Peyer's patch (tissue), 4 donors: ENCODE measurements at regions not wholly inside any gene's neighbourhood (a gene's known extent, or its start where the extent isn't known, plus 50 kb on each side); places are given as distances from the start of the nearest gene placed in this dataset.

Experiments used
- DNase-seq, 3 donors: peaks; one replicate each; pipeline ENCODE4 v3.0.0-alpha.2; 2017 to 2019
- H3K27ac ChIP-seq, 4 donors: fragments of 200-600 bp; sonication (generic); one replicate each; pipeline ENCODE4 v1.5.1; 2016 to 2019
- H3K27me3 ChIP-seq, 2 donors: fragments of 200-600 bp; sonication (generic); one replicate each; pipeline ENCODE4 v1.5.1; 2019
- H3K36me3 ChIP-seq, 3 donors: fragments of 200-600 bp; sonication (generic); one replicate each; pipeline ENCODE4 v1.5.1; 2016 to 2019
- H3K4me1 ChIP-seq, 4 donors: fragments of 200-600 bp; sonication (generic); one replicate each; pipeline ENCODE4 v1.5.1; 2016 to 2019
- H3K4me3 ChIP-seq, 4 donors: fragments of 200-600 bp; sonication (generic); 1 replicate in 3 of 4; 2 replicates in 1 of 4; pipeline ENCODE4 v1.5.1; 2016 to 2019; ENCODE audit warnings: mild to moderate bottlenecking in 1 of 4
- H3K9me3 ChIP-seq, 4 donors: fragments of 200-600 bp; sonication (generic); one replicate each; pipeline ENCODE4 v1.5.1; 2016 to 2019; ENCODE audit warnings: mild to moderate bottlenecking in 1 of 4
- POLR2A ChIP-seq, 2 donors: fragments of 450-650 bp; IDR thresholded peaks; one replicate each; pipeline ENCODE4 v1.5.1; 2017; ENCODE audit warnings: antibody characterized with exemption in 2 of 2, mild to moderate bottlenecking in 2 of 2, moderate library complexity in 2 of 2
- TF ChIP-seq, protein P1 (sequence below), 6 experiments: fragments of 450-650 bp in 4 of 6; fragments of 200-600 bp in 2 of 6; sonication (generic) in 1 of 6; IDR thresholded peaks; one replicate each; pipeline ENCODE4 v1.5.1; 2017 to 2019; ENCODE audit warnings: antibody characterized with exemption in 6 of 6, mild to moderate bottlenecking in 3 of 6, moderate library complexity in 1 of 6

DNA sequence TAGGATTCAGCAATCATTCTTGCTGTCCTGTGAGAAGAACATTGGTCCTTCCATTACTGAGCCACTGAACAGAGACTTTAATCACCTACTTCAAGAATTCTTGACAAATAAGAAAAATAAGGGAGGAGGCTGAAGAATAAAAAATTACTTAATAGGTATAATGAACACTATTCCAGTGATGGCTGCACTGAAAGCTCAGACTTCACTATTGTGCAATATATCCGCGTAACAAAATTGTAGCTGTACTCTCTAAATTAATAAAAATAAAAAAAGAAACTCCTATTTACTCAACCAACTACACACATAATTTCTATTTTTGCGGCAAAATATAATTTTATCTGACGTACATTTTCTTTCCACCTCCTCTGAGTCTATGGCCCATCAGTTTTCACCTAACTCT lies 2441.0 kb downstream of the PCDH7 start:
- Histone ChIP-seq H3K4me1 (no peaks in the 10 kb centered on the region), H3K9me3 (no peaks in the 10 kb centered on the region), H3K27me3 (no peaks in the 10 kb centered on the region), H3K36me3 (no peaks in the 10 kb centered on the region), H3K27ac (no peak overlapping the region), H3K4me3 (no peak overlapping the region)
- no peak for TF ChIP-seq POLR2A (IDR thresholded peaks at IDR 0.05)
- TF ChIP-seq, protein P1, sequence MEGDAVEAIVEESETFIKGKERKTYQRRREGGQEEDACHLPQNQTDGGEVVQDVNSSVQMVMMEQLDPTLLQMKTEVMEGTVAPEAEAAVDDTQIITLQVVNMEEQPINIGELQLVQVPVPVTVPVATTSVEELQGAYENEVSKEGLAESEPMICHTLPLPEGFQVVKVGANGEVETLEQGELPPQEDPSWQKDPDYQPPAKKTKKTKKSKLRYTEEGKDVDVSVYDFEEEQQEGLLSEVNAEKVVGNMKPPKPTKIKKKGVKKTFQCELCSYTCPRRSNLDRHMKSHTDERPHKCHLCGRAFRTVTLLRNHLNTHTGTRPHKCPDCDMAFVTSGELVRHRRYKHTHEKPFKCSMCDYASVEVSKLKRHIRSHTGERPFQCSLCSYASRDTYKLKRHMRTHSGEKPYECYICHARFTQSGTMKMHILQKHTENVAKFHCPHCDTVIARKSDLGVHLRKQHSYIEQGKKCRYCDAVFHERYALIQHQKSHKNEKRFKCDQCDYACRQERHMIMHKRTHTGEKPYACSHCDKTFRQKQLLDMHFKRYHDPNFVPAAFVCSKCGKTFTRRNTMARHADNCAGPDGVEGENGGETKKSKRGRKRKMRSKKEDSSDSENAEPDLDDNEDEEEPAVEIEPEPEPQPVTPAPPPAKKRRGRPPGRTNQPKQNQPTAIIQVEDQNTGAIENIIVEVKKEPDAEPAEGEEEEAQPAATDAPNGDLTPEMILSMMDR (IDR thresholded peaks at IDR 0.05) = no peak
- DNase-seq = no peak

DNA sequence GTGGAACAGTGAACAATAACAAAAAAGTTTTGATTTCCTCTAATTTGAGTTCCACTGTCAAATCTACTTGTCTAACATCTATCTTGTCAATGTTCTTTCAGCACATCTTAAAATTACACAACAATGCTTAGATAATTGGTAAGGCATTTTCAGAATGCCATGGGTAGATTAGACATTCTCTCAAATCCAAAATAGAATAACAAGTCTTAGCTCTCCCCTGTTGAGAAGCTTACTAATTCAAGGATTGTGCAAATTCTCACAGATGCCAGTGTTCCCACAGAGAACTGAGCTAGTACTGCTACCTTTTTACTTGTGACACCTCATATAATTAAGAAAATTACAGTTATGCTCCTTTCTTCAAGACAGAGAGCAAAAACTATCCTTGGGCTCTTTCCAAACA lies 2442.0 kb downstream of the PCDH7 start:
- no peaks in the 10 kb centered on the region for H3K4me1 ChIP-seq
- no peaks in the 10 kb centered on the region for H3K27me3 ChIP-seq
- no peak overlapping the region for H3K27ac ChIP-seq
- H3K4me3 ChIP-seq = no peak overlapping the region
- no peaks in the 10 kb centered on the region for H3K9me3 ChIP-seq
- TF ChIP-seq, protein P1 (IDR thresholded peaks at IDR 0.05) = no peak
- no peak for TF ChIP-seq POLR2A (IDR thresholded peaks at IDR 0.05)
- no peak for DNase-seq
- no peaks in the 10 kb centered on the region for H3K36me3 ChIP-seq

DNA sequence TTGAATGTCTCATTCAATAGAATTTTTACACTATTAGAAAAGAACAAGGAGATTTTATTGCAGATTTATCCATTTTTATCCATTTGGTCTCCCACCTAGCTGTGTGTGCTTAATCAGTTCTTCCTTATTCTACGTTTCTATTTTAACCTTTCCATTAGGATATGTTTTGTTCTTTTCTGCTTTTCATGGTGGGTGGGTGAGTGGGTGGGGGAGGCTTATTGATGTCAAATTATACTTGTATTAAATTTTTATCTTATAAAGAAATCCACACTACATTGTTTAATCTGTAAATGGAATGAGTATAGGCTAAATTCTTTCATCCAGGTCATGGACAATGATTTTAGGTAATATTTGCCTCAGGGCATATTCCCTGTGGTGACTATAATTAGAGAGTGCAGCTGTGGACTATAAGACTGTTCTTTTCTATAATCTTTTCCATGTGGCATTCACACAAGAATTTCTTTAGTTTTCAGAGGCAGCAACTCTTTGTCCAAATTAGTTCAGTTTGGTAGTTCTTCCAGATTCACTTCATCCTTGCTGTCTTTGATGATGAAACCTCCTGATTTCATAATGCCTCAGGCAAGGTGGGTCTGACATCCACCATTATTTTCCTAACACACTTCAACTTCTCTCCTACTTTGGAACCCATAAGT lies 2451.8 kb downstream of the PCDH7 start:
- no peaks in the 10 kb centered on the region for H3K27me3 ChIP-seq
- H3K9me3 ChIP-seq = no peaks in the 10 kb centered on the region
- no peaks in the 10 kb centered on the region for H3K36me3 ChIP-seq
- H3K27ac ChIP-seq = no peak overlapping the region
- no peak overlapping the region for H3K4me3 ChIP-seq
- no peak for TF ChIP-seq POLR2A (IDR thresholded peaks at IDR 0.05)
- TF ChIP-seq, protein P1 (IDR thresholded peaks at IDR 0.05) = no peak
- no peaks in the 10 kb centered on the region for H3K4me1 ChIP-seq
- no peak for DNase-seq

DNA sequence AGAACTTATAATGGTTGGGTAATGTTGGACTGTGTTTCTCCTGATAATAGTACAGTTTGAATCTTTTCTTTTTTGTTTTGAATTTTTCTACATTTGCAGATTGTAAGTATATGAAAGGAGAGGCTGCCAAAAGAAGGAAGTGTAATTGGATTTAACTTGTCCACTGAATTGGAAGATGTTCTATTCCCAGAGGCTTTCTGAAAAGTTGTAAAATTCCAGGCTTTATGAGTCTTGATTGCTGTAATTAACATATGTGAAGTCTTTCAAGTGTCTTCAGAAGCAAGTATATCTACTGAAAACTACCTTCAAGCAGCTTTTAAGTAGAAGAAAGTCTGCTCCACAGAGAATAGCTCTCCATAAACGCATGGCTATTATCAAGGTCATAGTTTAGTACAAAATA lies 2456.4 kb downstream of the PCDH7 start:
- Histone ChIP-seq H3K27me3 (no peaks in the 10 kb centered on the region), H3K36me3 (no peaks in the 10 kb centered on the region)

DNA sequence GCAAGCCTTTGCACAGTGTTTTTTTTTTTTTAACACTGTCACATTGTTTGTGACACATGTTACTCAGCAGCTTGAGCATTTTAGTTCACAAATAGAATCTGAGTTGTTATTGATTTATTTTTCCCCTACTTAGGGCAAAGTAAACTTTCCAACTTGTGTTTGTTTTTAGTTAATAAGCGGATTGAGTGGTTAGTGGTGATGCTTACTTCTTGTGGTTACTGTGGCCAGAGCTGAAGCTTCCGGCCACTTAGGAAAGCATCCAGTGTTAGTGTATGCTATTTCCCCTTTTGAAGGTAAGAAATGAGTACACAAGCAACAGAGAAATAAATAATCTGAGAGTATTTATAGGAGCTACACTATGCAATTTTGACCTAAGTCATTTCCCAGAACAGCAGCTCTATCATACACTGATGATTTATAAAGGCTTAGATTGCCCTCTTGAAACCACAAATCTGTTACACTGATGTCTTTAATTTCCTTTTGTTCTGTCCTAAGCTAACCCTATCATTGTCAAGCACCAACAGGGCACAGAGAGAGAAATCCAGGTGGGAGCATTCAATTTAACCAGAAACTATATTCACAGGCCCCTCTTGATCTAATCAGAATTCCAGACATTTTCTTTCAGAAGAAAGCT lies 2464.6 kb downstream of the PCDH7 start:
- Histone ChIP-seq H3K27me3 (no peaks in the 10 kb centered on the region), H3K4me1 (no peaks in the 10 kb centered on the region), H3K36me3 (no peaks in the 10 kb centered on the region), H3K9me3 (no peaks in the 10 kb centered on the region), H3K27ac (no peak overlapping the region), H3K4me3 (no peak overlapping the region)
- TF ChIP-seq, protein P1 (IDR thresholded peaks at IDR 0.05) = no peak
- no peak for TF ChIP-seq POLR2A (IDR thresholded peaks at IDR 0.05)
- DNase-seq = no peak

More for the DNA sequence above, 2456.4 kb downstream of the PCDH7 start:
- TF ChIP-seq POLR2A (IDR thresholded peaks at IDR 0.05) = no peak
- TF ChIP-seq, protein P1 (IDR thresholded peaks at IDR 0.05) = no peak
- H3K27ac ChIP-seq = no peak overlapping the region
- no peaks in the 10 kb centered on the region for H3K9me3 ChIP-seq
- no peak overlapping the region for H3K4me3 ChIP-seq
- no peaks in the 10 kb centered on the region for H3K4me1 ChIP-seq
- no peak for DNase-seq
